Vagina (tissue), 2 donors: ENCODE measurements at regions not wholly inside any gene's neighbourhood (a gene's known extent, or its start where the extent isn't known, plus 50 kb on each side); places are given as distances from the start of the nearest gene placed in this dataset.

ENCODE experiments used
- DNase-seq, 2 donors: peaks; one replicate each; pipeline ENCODE4 v3.0.0-alpha.2; 2017; ENCODE audit errors: extremely low spot score in 2 of 2
- H3K27ac ChIP-seq: fragments of 200-600 bp; sonication (generic); one replicate; pipeline ENCODE4 v1.5.1; 2019
- H3K27me3 ChIP-seq: fragments of 200-600 bp; sonication (generic); one replicate; pipeline ENCODE4 v1.5.1; 2019
- H3K36me3 ChIP-seq, 2 donors: fragments of 200-600 bp; sonication (generic); one replicate each; pipeline ENCODE4 v1.5.1; 2017 to 2019
- H3K4me1 ChIP-seq: fragments of 200-600 bp; sonication (generic); one replicate; pipeline ENCODE4 v1.5.1; 2019
- H3K4me3 ChIP-seq, 2 donors: fragments of 200-600 bp; sonication (generic); 1 replicate in 1 of 2; 2 replicates in 1 of 2; pipeline ENCODE4 v1.5.1; 2016 to 2019
- H3K9me3 ChIP-seq: fragments of 200-600 bp; sonication (generic); one replicate; pipeline ENCODE4 v1.5.1; 2019
- CTCF ChIP-seq, 3 experiments: fragments of 450-650 bp in 2 of 3; fragments of 200-600 bp in 1 of 3; sonication (generic) in 1 of 3; IDR thresholded peaks; one replicate each; pipeline ENCODE4 v1.5.1; 2017 to 2019; ENCODE audit warnings: antibody characterized with exemption in 3 of 3, mild to moderate bottlenecking in 2 of 3, moderate library complexity in 2 of 3
- POLR2A ChIP-seq, 2 donors: fragments of 450-650 bp; IDR thresholded peaks; one replicate each; pipeline ENCODE4 v1.6.1; 2017; ENCODE audit warnings: antibody characterized with exemption in 2 of 2, mild to moderate bottlenecking in 2 of 2, moderate library complexity in 2 of 2
- POLR2AphosphoS5 ChIP-seq, 2 donors: sonication (generic); formaldehyde crosslinking; IDR thresholded peaks; one replicate each; pipeline ENCODE4 v1.9.0; 2017; ENCODE audit warnings: antibody characterized with exemption in 2 of 2, mild to moderate bottlenecking in 2 of 2, low read depth in 1 of 2; ENCODE audit not compliant: insufficient read depth in 1 of 2
- intact Hi-C: fragments of 100-400 bp; cut with DNase I; formaldehyde crosslinking; loops from one replicate; pipeline ENCODE4 v1.15.1; 2023

GRCh38 chr12:126558810-126559209, 1493.6 kb downstream of the AACS start:
- intact Hi-C loops, result no loop called here
- no peaks in the 10 kb centered on the region for H3K4me1 ChIP-seq
- DNase-seq, result no peak
- TF ChIP-seq POLR2A (IDR thresholded peaks at IDR 0.05) (no peak), POLR2AphosphoS5 (IDR thresholded peaks at IDR 0.05; ENCODE audit: insufficient read depth in 1 of 2, low read depth in 1 of 2) (no peak)
- no peaks in the 10 kb centered on the region for H3K36me3 ChIP-seq
- H3K27ac ChIP-seq, result no peak overlapping the region
- H3K27me3 ChIP-seq, result no peaks in the 10 kb centered on the region
- no peak overlapping the region for H3K4me3 ChIP-seq
- no peaks in the 10 kb centered on the region for H3K9me3 ChIP-seq

DNA sequence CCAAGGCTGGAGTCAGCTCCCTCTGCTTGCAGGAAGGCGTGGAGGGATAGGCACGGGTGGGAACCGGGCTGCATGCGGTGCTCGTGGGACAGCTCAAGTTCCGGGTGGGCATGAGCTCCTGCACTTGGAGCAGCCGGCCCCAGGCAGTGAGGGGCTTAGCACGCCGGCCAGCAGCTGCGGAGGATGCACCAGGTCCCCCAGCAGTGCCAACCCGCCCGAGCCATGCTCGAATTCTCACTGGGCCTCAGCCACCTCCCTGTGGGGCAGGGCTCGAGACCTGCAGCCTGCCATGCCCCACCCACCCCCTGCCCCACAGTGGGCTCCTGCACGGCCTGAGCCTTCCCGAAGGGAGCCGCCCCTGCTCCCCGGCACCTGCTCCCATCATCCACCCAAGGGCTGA, 1501.8 kb downstream of the AACS start:
- Histone ChIP-seq H3K27ac (no peak overlapping the region), H3K4me1 (no peaks in the 10 kb centered on the region), H3K9me3 (no peaks in the 10 kb centered on the region), H3K36me3 (no peaks in the 10 kb centered on the region), H3K27me3 (no peaks in the 10 kb centered on the region), H3K4me3 (no peak overlapping the region)
- DNase-seq, result no peak
- intact Hi-C loops, result no loop called here
- no peak for TF ChIP-seq CTCF (IDR thresholded peaks at IDR 0.05)
- TF ChIP-seq POLR2A (IDR thresholded peaks at IDR 0.05), result no peak
- TF ChIP-seq POLR2AphosphoS5 (IDR thresholded peaks at IDR 0.05; ENCODE audit: insufficient read depth in 1 of 2, low read depth in 1 of 2), result no peak

GRCh38 chr12:126569706-126570105, 1504.5 kb downstream of the AACS start:
- H3K27me3 ChIP-seq, result no peaks in the 10 kb centered on the region
- no peaks in the 10 kb centered on the region for H3K4me1 ChIP-seq
- no peaks in the 10 kb centered on the region for H3K36me3 ChIP-seq
- H3K9me3 ChIP-seq, result no peaks in the 10 kb centered on the region
- intact Hi-C loops, result no loop called here
- no peak overlapping the region for H3K27ac ChIP-seq
- TF ChIP-seq POLR2A (IDR thresholded peaks at IDR 0.05), result no peak
- no peak for TF ChIP-seq POLR2AphosphoS5 (IDR thresholded peaks at IDR 0.05; ENCODE audit: insufficient read depth in 1 of 2, low read depth in 1 of 2)
- TF ChIP-seq CTCF (IDR thresholded peaks at IDR 0.05), result no peak
- H3K4me3 ChIP-seq, result no peak overlapping the region
- no peak for DNase-seq

GRCh38 chr12:126570566-126570965, 1505.3 kb downstream of the AACS start:
- H3K27me3 ChIP-seq, result no peaks in the 10 kb centered on the region
- H3K9me3 ChIP-seq, result no peaks in the 10 kb centered on the region
- no peaks in the 10 kb centered on the region for H3K4me1 ChIP-seq
- intact Hi-C loops, result no loop called here
- no peaks in the 10 kb centered on the region for H3K36me3 ChIP-seq
- no peak overlapping the region for H3K4me3 ChIP-seq
- no peak overlapping the region for H3K27ac ChIP-seq
- TF ChIP-seq CTCF (IDR thresholded peaks at IDR 0.05), result no peak
- TF ChIP-seq POLR2A (IDR thresholded peaks at IDR 0.05), result no peak
- TF ChIP-seq POLR2AphosphoS5 (IDR thresholded peaks at IDR 0.05; ENCODE audit: insufficient read depth in 1 of 2, low read depth in 1 of 2), result no peak
- DNase-seq, result no peak

- H3K4me3 ChIP-seq, result no peak overlapping the region
- no peaks in the 10 kb centered on the region for H3K4me1 ChIP-seq
- H3K36me3 ChIP-seq, result no peaks in the 10 kb centered on the region
- H3K27me3 ChIP-seq, result no peaks in the 10 kb centered on the region
- no peaks in the 10 kb centered on the region for H3K9me3 ChIP-seq
- no peak for TF ChIP-seq POLR2A (IDR thresholded peaks at IDR 0.05)
- no peak for TF ChIP-seq POLR2AphosphoS5 (IDR thresholded peaks at IDR 0.05; ENCODE audit: insufficient read depth in 1 of 2, low read depth in 1 of 2)
- TF ChIP-seq CTCF (IDR thresholded peaks at IDR 0.05), result no peak
- intact Hi-C loops, result no loop called here
- DNase-seq, result no peak
- H3K27ac ChIP-seq, result no peak overlapping the region
Measured at GRCh38 chr12:126572170-126572569, 1506.9 kb downstream of the AACS start.

- Histone ChIP-seq H3K27me3 (no peaks in the 10 kb centered on the region), H3K36me3 (no peaks in the 10 kb centered on the region), H3K9me3 (no peaks in the 10 kb centered on the region), H3K4me3 (no peak overlapping the region), H3K4me1 (no peaks in the 10 kb centered on the region), H3K27ac (no peak overlapping the region)
- TF ChIP-seq CTCF (IDR thresholded peaks at IDR 0.05) (no peak), POLR2AphosphoS5 (IDR thresholded peaks at IDR 0.05; ENCODE audit: insufficient read depth in 1 of 2, low read depth in 1 of 2) (no peak), POLR2A (IDR thresholded peaks at IDR 0.05) (no peak)
- DNase-seq, result no peak
- intact Hi-C loops, result no loop called here
Measured at GRCh38 chr12:126581655-126582054, 1516.4 kb downstream of the AACS start.
